Stimulated activated CD4-positive, alpha-beta T cell treated with anti-CD3 and anti-CD28 coated beads, TNF-alpha, amount 100 ng/mL, for 24 hours (primary cell): ENCODE measurements at regions not wholly inside any gene's neighbourhood (a gene's known extent, or its start where the extent isn't known, plus 50 kb on each side); places are given as distances from the start of the nearest gene placed in this dataset.
A peak's percentile ranks its signal among the peaks of the same experiment; 100 is the strongest.
"Not testable (repeated sequence)": the region's sequence is repeated elsewhere in the genome, so short reads cannot be mapped to it uniquely, and the experiment has no call there.

Experiments used
- DNase-seq, 3 experiments: peaks; one replicate each; pipeline ENCODE4 v3.0.0-alpha.2; 2020; ENCODE audit warnings: low read depth in 3 of 3

GRCh38 chr9:38186404-38187115, 117.5 kb upstream of the SHB start:
- DNase-seq, result no peak

GRCh38 chr9:38185647-38186403, 116.8 kb upstream of the SHB start:
- DNase-seq, result no peak

GRCh38 chr9:38183994-38184568, 115.1 kb upstream of the SHB start:
- no peak for DNase-seq

- no peak for DNase-seq
Measured at GRCh38 chr9:38182321-38182720, 113.3 kb upstream of the SHB start.

GRCh38 chr9:38181866-38182265, 112.8 kb upstream of the SHB start:
- no peak for DNase-seq

GRCh38 chr9:38181232-38181631, 112.2 kb upstream of the SHB start:
- no peak for DNase-seq

GRCh38 chr9:38180656-38181055, 111.6 kb upstream of the SHB start:
- DNase-seq, result no peak

GRCh38 chr9:38179965-38180364, 110.9 kb upstream of the SHB start:
- no peak for DNase-seq

GRCh38 chr9:38178237-38178636, 109.2 kb upstream of the SHB start:
- no peak for DNase-seq

- no peak for DNase-seq
Measured at GRCh38 chr9:38177680-38178079, 108.7 kb upstream of the SHB start.

- DNase-seq, result no peak
Measured at GRCh38 chr9:38176251-38176650, 107.2 kb upstream of the SHB start.

GRCh38 chr9:38175423-38175822, 106.4 kb upstream of the SHB start:
- DNase-seq, result no peak

- DNase-seq, result no peak
Measured at GRCh38 chr9:38172586-38172985, 103.6 kb upstream of the SHB start.

GRCh38 chr9:38171926-38172325, 102.9 kb upstream of the SHB start:
- no peak for DNase-seq

GRCh38 chr9:38171538-38171884, 102.5 kb upstream of the SHB start:
- DNase-seq, result no peak

GRCh38 chr9:38170763-38171537, 101.9 kb upstream of the SHB start:
- DNase-seq, result peak in 1 of 3 experiments; percentile 4

GRCh38 chr9:38170155-38170554, 101.1 kb upstream of the SHB start:
- DNase-seq, result not testable (repeated sequence)

- no peak for DNase-seq
Measured at GRCh38 chr9:38166501-38166900, 97.5 kb upstream of the SHB start.

GRCh38 chr9:38164659-38165221, 95.7 kb upstream of the SHB start:
- DNase-seq, result no peak

- DNase-seq, result no peak
Measured at GRCh38 chr9:38163518-38163917, 94.5 kb upstream of the SHB start.

GRCh38 chr9:38162332-38163211, 93.5 kb upstream of the SHB start:
- DNase-seq, result no peak
